GM19099 (cell line): ENCODE measurements at regions not wholly inside any gene's neighbourhood (a gene's known extent, or its start where the extent isn't known, plus 50 kb on each side); places are given as distances from the start of the nearest gene placed in this dataset.

Experiments
- POLR2A ChIP-seq: IDR thresholded peaks from 3 replicates; pipeline ENCODE4 v1.6.1; 2011; ENCODE audit warnings: low read depth; ENCODE audit not compliant: insufficient read length; ENCODE audit errors: extremely low read depth

DNA sequence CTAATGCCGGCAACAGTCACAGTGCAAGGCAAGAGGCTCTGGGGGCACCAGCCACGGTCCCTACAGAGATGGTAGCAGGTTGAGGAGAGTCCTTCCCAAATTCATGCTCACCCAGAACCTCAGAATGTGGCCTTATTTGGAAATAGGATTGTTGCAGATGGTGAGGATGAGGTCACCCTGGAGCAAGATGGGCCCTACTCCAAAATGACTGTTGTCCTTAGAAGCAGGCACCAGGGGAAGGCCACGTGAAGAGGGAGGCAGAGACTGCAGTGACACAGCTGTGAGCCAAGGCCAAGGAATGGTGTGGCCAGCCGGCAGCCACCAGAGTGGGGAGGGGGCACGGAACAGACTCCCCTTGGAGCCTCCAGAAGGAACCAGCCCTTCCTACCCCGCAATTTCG lies 70.8 kb upstream of the CLDN14 start:
- no peak for TF ChIP-seq POLR2A

DNA sequence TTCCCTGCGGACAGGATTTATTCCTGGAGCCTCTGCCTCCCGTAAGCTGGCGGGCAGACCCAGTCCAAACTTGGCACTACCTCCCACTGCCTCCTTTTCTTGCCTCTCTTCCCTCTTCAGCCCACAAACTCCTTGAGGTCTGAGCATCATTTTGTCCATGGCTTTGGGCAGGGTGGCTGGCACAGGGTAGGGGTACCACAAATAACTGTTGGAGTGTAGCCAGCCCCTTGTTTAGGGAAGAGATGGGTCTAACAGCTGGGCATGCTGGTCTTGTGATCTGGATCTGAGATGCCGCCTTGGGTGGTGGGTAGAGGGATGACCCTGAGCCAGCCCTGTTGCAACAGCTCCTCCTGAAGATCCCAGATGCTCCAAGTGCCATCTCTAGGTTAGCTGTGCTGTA lies 71.4 kb upstream of the CLDN14 start:
- no peak for TF ChIP-seq POLR2A

DNA sequence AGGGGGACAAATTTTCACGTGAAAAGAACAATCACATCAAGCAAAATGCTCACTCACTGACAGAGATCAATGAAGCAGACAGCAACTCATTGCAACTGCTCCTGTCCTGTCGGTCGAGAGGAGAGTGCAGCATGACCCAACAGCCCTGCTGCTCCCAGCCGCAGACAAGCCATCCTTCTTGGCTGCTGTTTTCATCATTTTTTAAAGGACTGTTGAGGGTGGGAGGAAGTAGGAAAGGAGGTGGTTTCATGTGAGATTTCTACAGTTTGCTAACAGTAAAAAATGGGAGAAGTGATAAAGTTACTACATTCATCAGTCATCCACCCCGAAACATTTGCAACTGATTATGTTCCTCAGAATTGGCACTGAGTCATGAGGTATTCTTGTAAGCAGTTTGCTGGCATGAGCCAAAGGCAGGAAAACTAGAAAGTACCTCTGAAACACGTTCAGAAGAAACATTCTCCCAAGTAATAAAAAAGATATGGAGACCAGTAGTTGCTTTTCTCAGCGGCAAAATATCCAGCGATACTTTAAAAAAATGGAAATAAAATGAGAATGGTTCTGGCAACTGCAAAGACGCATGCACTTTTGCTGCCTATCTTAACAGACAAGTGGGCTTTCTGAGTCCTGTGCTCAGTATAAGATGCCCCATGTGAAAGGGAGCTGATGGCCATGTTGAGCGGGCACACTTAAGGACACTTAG lies 72.0 kb upstream of the CLDN14 start:
- TF ChIP-seq POLR2A, result no peak

DNA sequence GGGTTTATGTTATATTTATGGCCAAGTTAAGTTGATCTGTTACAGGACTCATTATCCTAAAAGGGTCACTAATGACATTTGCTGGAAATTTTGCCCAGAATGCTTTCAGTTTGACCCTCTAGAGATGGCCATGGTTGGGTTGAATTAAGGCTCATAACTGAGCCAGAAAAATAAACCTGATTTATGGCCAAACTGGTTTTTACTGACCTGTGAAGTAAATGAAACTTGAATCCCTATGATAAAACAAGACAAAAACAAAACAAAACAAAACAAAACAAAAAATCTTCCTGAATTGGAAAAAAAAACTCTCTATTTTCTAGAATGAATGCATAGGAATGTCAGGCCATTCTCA lies 72.5 kb upstream of the CLDN14 start:
- TF ChIP-seq POLR2A, result no peak

DNA sequence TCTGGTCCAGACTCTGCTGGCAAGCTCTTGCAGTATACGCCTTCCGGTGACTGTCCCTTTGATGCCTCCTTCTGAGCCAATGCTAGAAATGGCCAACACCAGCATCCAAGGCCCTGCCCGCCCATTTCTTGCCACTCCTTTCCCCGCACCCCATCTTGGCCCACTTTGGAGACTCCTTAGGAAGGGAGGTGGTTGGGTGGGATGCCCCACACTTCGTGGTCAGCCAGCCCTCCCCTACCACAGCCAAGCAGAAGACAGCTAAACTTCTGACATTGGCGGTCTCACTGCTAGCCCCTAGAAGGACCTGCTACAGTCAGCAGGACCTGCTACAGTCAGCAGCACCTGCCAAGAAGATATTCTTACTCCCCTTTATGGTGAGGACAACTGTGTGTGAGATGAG lies 73.5 kb upstream of the CLDN14 start:
- no peak for TF ChIP-seq POLR2A

DNA sequence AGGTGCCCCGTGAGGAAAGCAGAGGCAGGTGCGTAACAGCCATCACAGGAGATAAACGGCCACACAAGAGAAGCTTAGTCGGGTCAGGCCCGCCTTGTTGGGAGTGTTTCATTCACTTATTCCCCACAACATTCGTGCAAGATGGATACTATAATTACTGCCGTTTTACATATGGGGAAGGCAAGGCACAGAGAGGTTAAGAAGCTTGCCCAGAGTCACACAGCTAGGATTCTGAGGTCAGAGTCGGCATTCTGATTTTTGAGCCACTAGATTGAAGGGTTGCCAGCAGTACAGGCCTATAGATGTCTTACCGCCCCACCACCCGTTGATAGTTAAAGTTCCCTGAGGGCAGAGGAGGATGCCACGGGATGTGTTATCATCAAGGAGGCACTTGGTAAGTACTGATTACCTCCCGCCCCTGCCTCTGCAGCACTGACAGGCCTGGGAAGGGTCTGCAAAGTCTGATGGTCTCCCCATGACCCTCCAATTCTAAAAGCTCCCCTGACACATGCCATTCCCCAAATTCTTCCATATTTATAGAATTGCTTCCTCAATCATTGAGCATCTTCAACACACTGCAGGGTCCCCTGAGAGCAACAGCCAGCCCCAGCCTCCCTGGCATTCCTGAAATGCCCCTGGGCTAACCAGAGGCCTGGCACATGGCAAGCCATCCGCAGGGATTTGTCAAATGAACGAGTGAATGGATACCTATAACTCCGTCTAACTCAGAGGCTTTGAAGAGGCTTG lies 74.7 kb upstream of the CLDN14 start:
- no peak for TF ChIP-seq POLR2A

DNA sequence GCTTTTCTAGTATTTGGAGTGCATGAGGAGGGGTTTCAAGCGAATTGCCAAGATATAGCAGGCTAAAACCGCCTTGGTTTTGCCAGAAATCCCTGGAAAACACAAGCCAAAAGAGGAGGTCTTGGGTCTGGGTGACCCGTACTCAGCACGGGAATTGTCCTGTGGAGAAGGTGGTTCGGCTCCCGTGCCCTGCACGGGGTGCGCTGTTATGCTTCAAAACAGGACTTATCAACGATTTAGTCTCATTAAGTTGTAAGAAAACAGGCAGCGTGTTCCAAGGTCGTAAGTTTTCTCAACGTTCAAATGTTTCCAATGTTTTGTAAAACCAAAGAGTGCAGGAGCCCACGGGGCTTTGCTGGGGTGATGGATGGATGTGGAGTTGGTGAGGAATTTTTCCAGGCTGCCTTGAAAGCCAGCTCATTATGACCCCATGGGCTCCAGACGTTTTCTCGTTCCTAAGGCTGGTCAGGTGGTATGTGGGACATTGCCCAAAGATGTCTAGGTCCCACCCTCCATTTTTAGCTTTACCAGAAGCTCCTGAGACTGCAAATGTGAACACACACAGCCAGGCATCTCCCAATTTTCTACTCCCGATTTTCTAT lies 75.4 kb upstream of the CLDN14 start:
- no peak for TF ChIP-seq POLR2A

DNA sequence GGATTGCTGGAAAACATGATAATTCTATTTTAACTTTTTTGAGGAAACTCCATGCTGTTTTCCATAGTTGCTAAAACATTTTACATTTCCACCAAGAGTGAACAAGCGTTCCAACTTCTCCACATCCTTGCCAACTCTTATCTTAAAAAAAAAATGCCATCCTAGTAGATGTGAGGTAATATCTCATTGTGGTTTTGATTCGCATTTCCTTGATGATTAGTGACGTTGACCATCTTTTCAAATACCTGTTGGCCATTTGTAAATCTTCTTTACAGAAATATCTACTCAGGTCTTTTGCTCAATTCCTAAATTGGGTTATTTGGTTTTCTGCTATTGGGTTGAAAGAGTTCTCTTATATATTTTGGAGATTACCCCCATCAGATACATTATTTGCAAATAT lies 77.4 kb upstream of the CLDN14 start:
- TF ChIP-seq POLR2A, result no peak

DNA sequence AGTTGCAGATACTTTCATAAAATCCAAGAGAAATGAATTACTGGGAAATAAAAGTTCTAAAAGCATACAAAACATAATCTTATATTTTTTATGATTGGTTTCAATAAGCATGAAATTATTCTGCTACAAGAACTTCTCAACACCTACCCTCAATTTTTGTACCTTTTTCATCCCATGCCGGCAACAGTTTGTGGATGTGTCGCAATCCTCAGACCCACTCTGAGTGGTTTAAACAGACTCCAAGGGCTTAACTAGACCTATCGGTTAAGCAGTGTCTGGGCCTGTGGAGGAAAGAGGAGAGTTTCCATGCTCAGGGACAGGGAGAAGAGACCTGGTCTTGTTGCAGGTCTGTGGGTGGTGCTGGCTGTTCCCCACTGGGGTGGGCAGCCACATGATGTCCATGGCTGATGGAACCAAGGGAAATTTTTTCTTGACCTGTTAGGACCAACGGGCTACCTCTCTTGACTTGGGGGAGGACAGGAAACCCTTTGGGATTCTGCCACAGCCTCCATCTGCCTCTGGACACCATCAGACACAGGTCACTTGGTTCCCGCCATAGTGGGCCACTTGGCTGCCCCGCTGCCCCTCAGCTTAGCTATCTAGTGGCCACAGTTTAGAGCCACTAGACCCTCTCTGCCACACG lies 81.1 kb upstream of the CLDN14 start:
- no peak for TF ChIP-seq POLR2A

DNA sequence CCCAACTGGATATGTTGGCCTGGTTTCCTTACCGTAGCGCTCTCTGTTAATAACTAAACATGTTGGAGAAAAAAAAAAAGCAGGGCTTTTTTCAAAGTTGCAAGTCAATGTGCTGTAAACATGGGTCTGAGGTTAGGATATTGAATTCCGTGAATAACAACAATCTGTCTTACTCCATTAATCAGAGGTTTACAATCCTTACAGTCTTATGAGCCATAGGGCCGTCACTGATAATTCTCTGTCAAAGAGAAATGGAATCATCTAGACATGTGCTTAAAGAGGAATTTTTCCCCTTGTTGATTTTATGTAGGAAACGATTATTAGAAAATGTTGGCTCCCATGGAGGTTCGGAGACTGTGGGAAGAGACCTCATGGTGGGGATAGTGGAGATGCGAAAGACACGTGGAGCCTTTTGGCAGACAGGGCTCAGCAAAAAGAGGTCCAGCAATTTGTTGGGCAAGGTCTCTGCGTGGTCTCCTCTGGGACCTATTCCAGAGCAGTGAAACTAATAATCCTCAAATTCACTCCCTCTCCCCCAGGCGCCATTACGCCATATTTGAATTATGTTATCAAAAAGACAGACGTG lies 83.5 kb upstream of the CLDN14 start:
- TF ChIP-seq POLR2A, result no peak

DNA sequence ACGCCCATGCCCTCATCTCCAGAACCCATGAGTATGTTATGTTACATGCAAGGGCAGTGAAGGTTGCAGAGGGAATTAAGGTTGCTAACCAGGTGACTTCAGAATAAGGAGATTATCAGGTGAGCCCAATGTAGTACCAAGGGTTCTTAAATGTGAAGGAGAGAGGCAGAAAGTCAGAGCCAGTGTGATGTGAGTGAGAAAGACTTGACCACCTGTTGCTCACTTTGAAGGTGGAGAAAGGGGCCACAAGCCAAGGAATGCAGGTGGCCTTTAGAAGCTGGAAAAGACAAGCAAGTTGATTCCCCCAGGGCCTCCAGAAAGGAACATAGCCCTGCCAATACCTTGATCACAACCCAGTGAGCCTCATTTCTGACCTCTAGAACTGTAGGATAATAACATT lies 84.7 kb upstream of the CLDN14 start:
- TF ChIP-seq POLR2A, result no peak

DNA sequence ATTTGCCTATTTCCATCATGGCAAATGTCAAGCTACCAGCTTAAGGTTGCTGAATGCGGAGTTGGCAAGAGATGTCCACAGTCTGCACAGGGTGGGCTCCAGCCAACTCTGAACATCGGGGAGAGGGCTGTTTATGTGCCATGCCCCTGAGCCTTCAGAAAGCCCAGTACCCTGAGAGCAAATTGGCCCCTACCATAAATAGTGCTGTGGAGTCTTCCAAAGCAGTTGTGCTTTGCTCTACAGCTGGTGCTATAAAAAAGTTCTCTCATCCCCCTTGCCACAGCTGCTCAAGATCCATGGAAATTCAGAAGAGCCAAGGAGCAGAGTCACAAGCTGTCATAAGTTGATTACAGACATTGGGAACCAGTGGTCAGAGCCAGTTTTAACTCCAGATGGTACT lies 85.6 kb upstream of the CLDN14 start:
- no peak for TF ChIP-seq POLR2A

DNA sequence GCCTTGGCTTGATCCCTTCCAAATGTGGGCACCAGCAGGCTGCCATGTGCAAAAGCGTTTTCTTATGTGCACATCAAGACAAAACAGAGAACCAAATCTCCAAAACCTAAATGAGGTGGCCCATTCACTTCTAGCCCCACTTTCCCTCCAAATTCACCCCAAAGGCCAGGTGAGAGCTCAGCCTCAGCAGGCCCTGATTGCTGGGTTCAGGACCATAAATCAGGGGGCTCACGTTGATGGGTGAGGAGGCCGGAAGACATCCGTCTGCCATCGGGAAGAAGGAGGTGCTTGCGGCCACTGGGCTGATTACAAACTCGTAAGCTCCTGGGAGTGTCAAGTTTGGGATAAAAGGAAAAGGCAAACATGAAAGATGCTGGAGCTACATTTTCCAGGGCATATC lies 86.7 kb upstream of the CLDN14 start:
- TF ChIP-seq POLR2A, result no peak

DNA sequence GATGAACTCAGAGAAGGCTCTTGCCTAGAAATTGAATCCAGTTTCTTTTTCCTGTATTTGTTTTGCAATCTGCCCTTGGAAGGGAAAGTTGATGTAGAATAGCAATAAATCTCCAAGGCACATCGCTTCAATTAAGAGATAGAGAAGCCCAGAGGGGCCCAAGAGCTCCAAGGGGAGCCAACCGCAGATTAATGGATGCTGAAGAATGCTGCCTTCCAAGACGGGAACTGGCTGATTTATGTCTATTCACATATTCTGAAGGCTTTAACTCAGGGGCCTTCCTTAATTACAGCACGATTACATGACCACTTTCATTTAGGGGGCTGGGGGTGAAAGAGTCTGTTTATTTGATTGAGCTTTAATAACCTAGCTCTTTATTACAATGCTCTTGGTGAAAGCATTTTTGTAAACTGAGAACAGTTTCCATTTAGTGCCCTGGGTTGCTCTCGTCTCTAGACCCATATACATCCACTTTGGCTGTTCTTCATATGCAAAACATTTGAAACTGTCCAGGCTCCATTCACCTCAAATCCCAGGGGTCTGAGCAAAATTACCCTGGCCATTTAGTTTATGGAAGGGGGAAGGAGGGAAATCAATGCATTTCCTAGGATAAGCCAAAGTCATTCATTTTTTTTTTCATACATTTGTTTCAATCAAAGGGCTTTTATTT lies 87.4 kb upstream of the CLDN14 start:
- TF ChIP-seq POLR2A, result no peak

DNA sequence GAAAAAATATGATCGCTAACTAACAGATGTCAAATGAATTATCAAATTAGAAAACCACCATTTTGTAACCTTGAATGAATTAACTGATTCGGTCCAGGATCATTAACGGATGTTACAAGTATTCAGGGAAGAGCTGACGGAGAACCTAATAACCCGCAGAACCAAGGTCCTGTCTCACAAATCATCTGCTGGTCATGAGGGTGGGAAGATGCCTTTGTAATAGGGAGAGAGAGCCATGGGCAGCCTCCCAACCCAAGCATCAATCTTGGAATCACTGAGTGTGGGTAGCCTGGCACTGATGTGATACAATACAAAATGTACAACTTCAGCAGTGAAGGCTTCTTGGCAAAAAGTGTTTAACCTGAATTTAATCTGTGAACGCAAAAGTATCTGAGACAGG lies 89.6 kb upstream of the CLDN14 start:
- no peak for TF ChIP-seq POLR2A

DNA sequence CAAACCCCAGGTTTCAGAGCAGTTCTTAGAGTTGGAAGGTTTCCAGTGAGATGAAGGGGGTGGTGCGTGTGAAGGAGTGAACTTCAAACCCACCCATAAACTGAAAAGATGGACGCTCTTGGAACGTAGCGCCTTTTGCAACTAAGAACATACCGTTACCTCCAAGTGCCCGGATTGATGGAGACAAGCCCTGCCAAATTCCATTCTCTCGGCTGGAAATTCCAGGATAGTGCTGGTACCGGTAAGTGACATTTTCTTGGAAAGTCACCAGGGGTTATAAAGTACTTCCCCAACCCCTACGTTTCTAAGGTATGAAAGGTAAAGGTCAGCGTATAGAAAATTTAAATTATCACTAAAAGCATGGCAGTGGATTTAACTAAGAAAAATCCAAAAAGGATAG lies 91.6 kb upstream of the CLDN14 start:
- no peak for TF ChIP-seq POLR2A

DNA sequence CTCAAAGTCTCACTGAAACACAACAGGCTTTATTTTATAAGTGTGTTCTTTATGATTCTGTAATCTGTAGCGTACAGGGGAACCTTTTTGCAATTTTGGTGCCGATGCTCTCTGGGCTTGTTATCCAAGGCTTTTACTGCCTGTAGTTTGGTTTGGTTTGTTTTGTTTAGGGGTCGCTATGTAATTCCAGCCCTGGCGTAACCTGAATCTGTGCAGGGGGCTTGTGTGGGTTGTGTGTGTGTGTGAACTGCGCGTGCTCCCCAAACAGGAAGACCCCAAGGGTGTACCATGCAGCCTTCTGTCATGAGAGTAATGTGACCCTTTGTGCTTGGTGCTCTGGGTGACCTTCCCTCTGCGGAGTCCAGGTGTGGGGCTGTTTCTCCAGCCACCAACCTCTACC lies 92.1 kb upstream of the CLDN14 start:
- no peak for TF ChIP-seq POLR2A
